K562 (cell line): ENCODE measurements at regions not wholly inside any gene's neighbourhood (a gene's known extent, or its start where the extent isn't known, plus 50 kb on each side); places are given as distances from the start of the nearest gene placed in this dataset.

Experiments used
- ATAC-seq: fragments of 200-7000 bp; cut with Tn5 transposase; 3 replicates; pipeline ENCODE4 v1.9.1; 2020; ENCODE audit warnings: moderate library complexity
- BruUV-seq: library from RNA; stranded (reverse); fragments of 400-500 nt; replicated peaks from 2 replicates; lab custom pipeline; 2021; lab: Mats Ljungman, UMichigan
- CTCF ChIA-PET: fragments of 300-600 bp; formaldehyde crosslinking; extraction: SDS; loops from one replicate; lab custom pipeline; 2021; ENCODE audit warnings: low intra/inter-chr PET ratio; lab: Yijun Ruan, JAX
- POLR2A ChIA-PET: fragments of 300-600, 350-650 bp; sonication (Branson Sonifier 250); formaldehyde crosslinking; extraction: SDS; loops from one replicate; lab custom pipeline; 2021; ENCODE audit warnings: antibody characterized with exemption, inconsistent platforms; lab: Yijun Ruan, JAX
- DNase-seq, 4 experiments: peaks; one replicate each; pipeline versions ENCODE4 v3.0.0 to v3.0.0-alpha.2; 2011 to 2018; ENCODE audit warnings: low spot score in 3 of 4, mixed read lengths in 3 of 4; ENCODE audit errors: extremely low read depth in 1 of 4
- FAIRE-seq: peaks from 2 replicates; lab custom pipeline; 2011; peaks lifted over from hg19 to GRCh38; lab: Jason Lieb, UNC
- H2AFZ ChIP-seq: 2 replicates; pipeline ENCODE4 v1.6.0; 2011; ENCODE audit warnings: low read depth, low read length, control low read depth, inconsistent platforms
- H3K27ac ChIP-seq: fragments of 200-600 bp; 3 replicates; pipeline ENCODE4 v1.8.0; 2011; ENCODE audit warnings: low read depth, mild to moderate bottlenecking, control low read depth, inconsistent platforms, low read length, moderate library complexity, mixed read lengths; ENCODE audit errors: extremely low read depth
- H3K27me3 ChIP-seq, 2 experiments: fragments of 300-600 bp in 1 of 2; 2 replicates in 1 of 2; 3 replicates in 1 of 2; pipeline versions ENCODE4 v1.6.0 to v1.8.0; 2011; ENCODE audit warnings: inconsistent platforms in 2 of 2, low read length in 2 of 2, mild to moderate bottlenecking in 1 of 2, mixed read lengths in 1 of 2, moderate library complexity in 1 of 2; ENCODE audit not compliant: control insufficient read depth in 2 of 2, insufficient read depth in 2 of 2
- H3K36me3 ChIP-seq: fragments of 300-600 bp; 3 replicates; pipeline ENCODE4 v1.8.0; 2011; ENCODE audit warnings: mild to moderate bottlenecking, low read length, inconsistent platforms; ENCODE audit not compliant: control insufficient read depth, insufficient read depth
- H3K4me1 ChIP-seq, 2 experiments: fragments of 200-600 bp in 1 of 2; replicated peaks in 1 of 2; 2 replicates in 1 of 2; 3 replicates in 1 of 2; pipeline versions ENCODE4 v1.5.1 to v1.8.0; 2011; ENCODE audit warnings: inconsistent platforms in 2 of 2, low read length in 2 of 2, mild to moderate bottlenecking in 1 of 2, mixed read lengths in 1 of 2, moderate library complexity in 1 of 2; ENCODE audit not compliant: control insufficient read depth in 2 of 2, insufficient read depth in 2 of 2
- H3K4me2 ChIP-seq: 2 replicates; pipeline ENCODE4 v1.6.1; 2011; ENCODE audit warnings: low read length, control low read depth, inconsistent platforms, mixed read lengths; ENCODE audit not compliant: insufficient read depth
- H3K4me3 ChIP-seq: fragments of 200-600 bp; sonication (generic), shearing (Covaris generic); 2 replicates; pipeline ENCODE4 v1.5.1; 2016; ENCODE audit warnings: control low read depth, inconsistent platforms
- H3K79me2 ChIP-seq: fragments of 200-600 bp; 3 replicates; pipeline ENCODE4 v1.8.0; 2011; ENCODE audit warnings: low read length, inconsistent platforms; ENCODE audit not compliant: control insufficient read depth, insufficient read depth
- H3K9ac ChIP-seq, 2 experiments: 2 replicates each; pipeline versions ENCODE4 v1.6.0 to v1.6.1; 2011; ENCODE audit warnings: low read depth in 2 of 2, low read length in 2 of 2, control low read depth in 1 of 2, inconsistent platforms in 1 of 2, mild to moderate bottlenecking in 1 of 2, mixed read lengths in 1 of 2; ENCODE audit not compliant: insufficient read depth in 1 of 2
- H3K9me1 ChIP-seq: one replicate; pipeline ENCODE4 v1.6.0; 2011; ENCODE audit warnings: inconsistent platforms, mild to moderate bottlenecking, low read length, moderate library complexity; ENCODE audit not compliant: control insufficient read depth, insufficient read depth
- H3K9me3 ChIP-seq: replicated peaks from 2 replicates; pipeline ENCODE4 v1.5.1; 2011; ENCODE audit warnings: low read depth, low read length, inconsistent platforms; ENCODE audit not compliant: control insufficient read depth, insufficient read depth
- H4K20me1 ChIP-seq: replicated peaks from 2 replicates; pipeline ENCODE4 v1.6.1; 2011; ENCODE audit warnings: low read length, inconsistent platforms, mixed read lengths; ENCODE audit not compliant: control insufficient read depth, insufficient read depth
- CHD2 ChIP-seq: IDR thresholded peaks from 2 replicates; pipeline ENCODE4 v1.6.1; 2011; ENCODE audit warnings: low read depth, low read length
- CREBBP ChIP-seq: IDR thresholded peaks from one replicate; pipeline ENCODE4 v1.6.1; 2012; ENCODE audit warnings: low read depth, mild to moderate bottlenecking, control low read depth, inconsistent platforms, low read length
- ELF1 ChIP-seq: fragments of 200-800 bp; sonication (Bioruptor generic); IDR thresholded peaks from 2 replicates; pipeline ENCODE4 v1.6.1; 2016; ENCODE audit warnings: missing genetic modification characterization, missing compliant biosample characterization
- FOSL1 ChIP-seq: fragments of 200-800 bp; sonication (Bioruptor generic); conservative IDR thresholded peaks from 2 replicates; pipeline ENCODE4 v1.6.1; 2016; ENCODE audit warnings: missing genetic modification characterization, missing compliant biosample characterization
- FOXA3 ChIP-seq, 2 experiments: fragments of 450-650 bp in 1 of 2; sonication (generic) in 1 of 2; formaldehyde crosslinking; IDR thresholded peaks in 1 of 2; conservative IDR thresholded peaks in 1 of 2; 2 replicates each; pipeline versions ENCODE4 v1.4.0 to v1.8.0; 2020 to 2022; ENCODE audit warnings: mild to moderate bottlenecking in 2 of 2, missing genetic modification reagents in 1 of 2
- FUS ChIP-seq: fragments of 200-400 bp; formaldehyde crosslinking; optimal IDR thresholded peaks from 2 replicates; pipeline ENCODE3; 2017; ENCODE audit warnings: low read depth, low read length
- KDM5B ChIP-seq: fragments of 200-600 bp; sonication (generic); IDR thresholded peaks from 2 replicates; pipeline ENCODE4 v1.6.1; 2012; ENCODE audit warnings: low read depth, mild to moderate bottlenecking, moderate library complexity, low read length, control low read depth, inconsistent platforms; ENCODE audit not compliant: insufficient replicate concordance
- RFX7 ChIP-seq: fragments of 250-450 bp; sonication (Bioruptor Pico); IDR thresholded peaks from 2 replicates; pipeline ENCODE4 v1.5.1; 2021; ENCODE audit warnings: mild to moderate bottlenecking
- ZFP1 ChIP-seq: fragments of 450-650 bp; formaldehyde crosslinking; IDR thresholded peaks from 2 replicates; pipeline ENCODE4 v1.4.0; 2020; ENCODE audit warnings: mild to moderate bottlenecking, mixed read lengths
- ZNF12 ChIP-seq: sonication (generic); formaldehyde crosslinking; IDR thresholded peaks from 2 replicates; pipeline ENCODE4 v1.4.0; 2020; ENCODE audit warnings: mild to moderate bottlenecking, missing genetic modification reagents
- ZNF644 ChIP-seq: fragments of 200-800 bp; sonication (Bioruptor generic); IDR thresholded peaks from 2 replicates; pipeline ENCODE4 v1.6.1; 2016; ENCODE audit warnings: low read depth, missing genetic modification characterization, missing compliant biosample characterization
- WGBS: fragments of 100-300 bp; shearing (Covaris generic); methylation state at CpG from one replicate; pipeline ENCODE4 v1.1.6; 2016; ENCODE audit warnings: low coverage, mixed read lengths; ENCODE audit not compliant: insufficient coverage; ENCODE audit errors: missing lambda C conversion rate; 5-methylcytosine and 5-hydroxymethylcytosine counted together
- in situ Hi-C: fragments of 300-500 bp; cut with MboI; formaldehyde crosslinking; loops from 4 replicates; pipeline ENCODE4 v1.15.0; 2018; ENCODE audit warnings: inconsistent platforms, mixed read lengths
- intact Hi-C: fragments of 100-400 bp; cut with micrococcal nuclease; formaldehyde crosslinking; loops from 2 replicates; pipeline ENCODE4 v1.14.2; 2022
- TF ChIP-seq, protein P1 (sequence below), 2 experiments: IDR thresholded peaks in 1 of 2; conservative IDR thresholded peaks in 1 of 2; 2 replicates each; pipeline ENCODE4 v1.6.1; 2016; ENCODE audit warnings: low read depth in 2 of 2, mild to moderate bottlenecking in 1 of 2, missing compliant biosample characterization in 1 of 2, missing genetic modification characterization in 1 of 2, moderate library complexity in 1 of 2
- TF ChIP-seq, protein P2 (sequence below): fragments of 250-450 bp; sonication (Bioruptor Pico); IDR thresholded peaks from 2 replicates; pipeline ENCODE4 v1.5.0; 2020; ENCODE audit warnings: mild to moderate bottlenecking
- TF ChIP-seq, protein P3 (sequence below): fragments of 450-650 bp; IDR thresholded peaks from 2 replicates; pipeline ENCODE4 v1.6.1; 2014; ENCODE audit warnings: low read depth, mild to moderate bottlenecking, moderate library complexity, borderline replicate concordance
- TF ChIP-seq, protein P4 (sequence below): fragments of 450-650 bp; formaldehyde crosslinking; IDR thresholded peaks from 2 replicates; pipeline ENCODE4 v1.4.0; 2022; ENCODE audit warnings: missing genetic modification characterization

DNA sequence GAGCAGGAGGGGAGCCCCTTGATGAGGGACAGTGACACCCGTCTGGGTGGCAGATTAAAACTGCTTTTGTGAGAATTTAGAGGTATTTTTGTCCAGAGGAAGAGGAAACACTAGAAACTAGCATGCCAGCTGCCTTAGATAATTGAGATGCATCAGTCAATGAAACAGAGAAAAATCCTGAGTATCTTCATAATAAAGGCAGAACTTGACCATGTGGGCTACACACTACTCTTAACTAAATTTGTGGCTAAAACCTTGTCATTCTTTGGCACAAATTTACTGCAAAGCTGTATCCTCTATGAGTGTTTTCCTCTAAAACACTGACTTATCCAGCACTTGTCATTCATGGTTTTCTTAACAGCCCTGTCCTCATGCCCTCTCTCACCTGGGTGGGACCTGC lies 259.7 kb upstream of the TPM1 start:
- POLR2A ChIA-PET: interaction anchor here (0.7 to 1.3 kb wide), 4 partner anchors 9 to 402 kb away, joined by 3 to 4 read pairs (median 4); no protein-coding TSS in a partner anchor
- in situ Hi-C loops (no loop called here), intact Hi-C loops (loop anchor here (1.0 kb wide), 1 partner anchor 310 kb away; no protein-coding TSS in a partner anchor)
- H3K27me3 ChIP-seq: peaks cover 0 to 21% of the 10 kb centered on the region in 2 experiments; a peak in 4 of 5 replicates
- DNase-seq: no peak
- no peaks in the 10 kb centered on the region for H3K36me3 ChIP-seq
- no TSS peak for BruUV-seq
- ATAC-seq: no peak
- CTCF ChIA-PET: interaction anchor here (2.1 kb wide), 1 partner anchor 311 kb away, joined by 11 read pairs; no protein-coding TSS in a partner anchor
- no peak overlapping the region for H3K4me2 ChIP-seq
- H3K9me3 ChIP-seq: no peaks in the 10 kb centered on the region
- no peaks in the 10 kb centered on the region for H3K79me2 ChIP-seq
- no peak overlapping the region for H3K4me3 ChIP-seq
- TF ChIP-seq ZFP1 (no peak), FUS (no peak), ELF1 (tag) (no peak), FOSL1 (no peak), CREBBP (no peak), ZNF12 (CRISPR knock-in tag) (no peak), CHD2 (no peak), KDM5B (no peak), FOXA3 (CRISPR knock-in tag; conservative IDR thresholded peaks at IDR 0.05 in 1 of 2, IDR thresholded peaks at IDR 0.05 in 1 of 2) (no peak), ZNF644 (tag) (no peak), RFX7 (no peak)
- TF ChIP-seq, protein P1, sequence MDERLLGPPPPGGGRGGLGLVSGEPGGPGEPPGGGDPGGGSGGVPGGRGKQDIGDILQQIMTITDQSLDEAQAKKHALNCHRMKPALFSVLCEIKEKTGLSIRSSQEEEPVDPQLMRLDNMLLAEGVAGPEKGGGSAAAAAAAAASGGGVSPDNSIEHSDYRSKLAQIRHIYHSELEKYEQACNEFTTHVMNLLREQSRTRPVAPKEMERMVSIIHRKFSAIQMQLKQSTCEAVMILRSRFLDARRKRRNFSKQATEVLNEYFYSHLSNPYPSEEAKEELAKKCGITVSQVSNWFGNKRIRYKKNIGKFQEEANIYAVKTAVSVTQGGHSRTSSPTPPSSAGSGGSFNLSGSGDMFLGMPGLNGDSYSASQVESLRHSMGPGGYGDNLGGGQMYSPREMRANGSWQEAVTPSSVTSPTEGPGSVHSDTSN (CRISPR knock-in tag; IDR thresholded peaks at IDR 0.05; ENCODE audit: low read depth): no peak
- TF ChIP-seq, protein P1 (tag; conservative IDR thresholded peaks at IDR 0.05; ENCODE audit: low read depth): no peak
- TF ChIP-seq, protein P2, sequence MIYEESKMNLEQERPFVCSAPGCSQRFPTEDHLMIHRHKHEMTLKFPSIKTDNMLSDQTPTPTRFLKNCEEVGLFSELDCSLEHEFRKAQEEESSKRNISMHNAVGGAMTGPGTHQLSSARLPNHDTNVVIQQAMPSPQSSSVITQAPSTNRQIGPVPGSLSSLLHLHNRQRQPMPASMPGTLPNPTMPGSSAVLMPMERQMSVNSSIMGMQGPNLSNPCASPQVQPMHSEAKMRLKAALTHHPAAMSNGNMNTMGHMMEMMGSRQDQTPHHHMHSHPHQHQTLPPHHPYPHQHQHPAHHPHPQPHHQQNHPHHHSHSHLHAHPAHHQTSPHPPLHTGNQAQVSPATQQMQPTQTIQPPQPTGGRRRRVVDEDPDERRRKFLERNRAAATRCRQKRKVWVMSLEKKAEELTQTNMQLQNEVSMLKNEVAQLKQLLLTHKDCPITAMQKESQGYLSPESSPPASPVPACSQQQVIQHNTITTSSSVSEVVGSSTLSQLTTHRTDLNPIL (CRISPR knock-in tag): no peak
- TF ChIP-seq, protein P3, sequence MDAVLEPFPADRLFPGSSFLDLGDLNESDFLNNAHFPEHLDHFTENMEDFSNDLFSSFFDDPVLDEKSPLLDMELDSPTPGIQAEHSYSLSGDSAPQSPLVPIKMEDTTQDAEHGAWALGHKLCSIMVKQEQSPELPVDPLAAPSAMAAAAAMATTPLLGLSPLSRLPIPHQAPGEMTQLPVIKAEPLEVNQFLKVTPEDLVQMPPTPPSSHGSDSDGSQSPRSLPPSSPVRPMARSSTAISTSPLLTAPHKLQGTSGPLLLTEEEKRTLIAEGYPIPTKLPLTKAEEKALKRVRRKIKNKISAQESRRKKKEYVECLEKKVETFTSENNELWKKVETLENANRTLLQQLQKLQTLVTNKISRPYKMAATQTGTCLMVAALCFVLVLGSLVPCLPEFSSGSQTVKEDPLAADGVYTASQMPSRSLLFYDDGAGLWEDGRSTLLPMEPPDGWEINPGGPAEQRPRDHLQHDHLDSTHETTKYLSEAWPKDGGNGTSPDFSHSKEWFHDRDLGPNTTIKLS: no peak
- TF ChIP-seq, protein P4, sequence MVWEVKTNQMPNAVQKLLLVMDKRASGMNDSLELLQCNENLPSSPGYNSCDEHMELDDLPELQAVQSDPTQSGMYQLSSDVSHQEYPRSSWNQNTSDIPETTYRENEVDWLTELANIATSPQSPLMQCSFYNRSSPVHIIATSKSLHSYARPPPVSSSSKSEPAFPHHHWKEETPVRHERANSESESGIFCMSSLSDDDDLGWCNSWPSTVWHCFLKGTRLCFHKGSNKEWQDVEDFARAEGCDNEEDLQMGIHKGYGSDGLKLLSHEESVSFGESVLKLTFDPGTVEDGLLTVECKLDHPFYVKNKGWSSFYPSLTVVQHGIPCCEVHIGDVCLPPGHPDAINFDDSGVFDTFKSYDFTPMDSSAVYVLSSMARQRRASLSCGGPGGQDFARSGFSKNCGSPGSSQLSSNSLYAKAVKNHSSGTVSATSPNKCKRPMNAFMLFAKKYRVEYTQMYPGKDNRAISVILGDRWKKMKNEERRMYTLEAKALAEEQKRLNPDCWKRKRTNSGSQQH: no peak
- no peak for FAIRE-seq
- no peak overlapping the region for H3K27ac ChIP-seq
- H3K9me1 ChIP-seq: no peaks in the 10 kb centered on the region
- no peaks in the 10 kb centered on the region for H4K20me1 ChIP-seq
- no peak overlapping the region for H3K9ac ChIP-seq
- WGBS: 0% methylated on average over 1 of the region's 1 CpG
- H2AFZ ChIP-seq: no peak overlapping the region
- H3K4me1 ChIP-seq: no peaks in the 10 kb centered on the region
